SU-DHL-6 (cell line): ENCODE measurements at regions not wholly inside any gene's neighbourhood (a gene's known extent, or its start where the extent isn't known, plus 50 kb on each side); places are given as distances from the start of the nearest gene placed in this dataset.
"Not testable (repeated sequence)": the region's sequence is repeated elsewhere in the genome, so short reads cannot be mapped to it uniquely, and the experiment has no call there.

Experiments used
- H2AFZ ChIP-seq: fragments of 200-600 bp; sonication (generic); 2 replicates; pipeline ENCODE4 v1.6.1; 2014; ENCODE audit warnings: low read depth, mild to moderate bottlenecking, moderate library complexity, mixed read lengths, antibody characterized with exemption, low read length; ENCODE audit not compliant: severe bottlenecking
- H3F3A ChIP-seq: fragments of 200-600 bp; shearing (Covaris generic); 2 replicates; pipeline ENCODE4 v1.6.0; 2016; ENCODE audit warnings: antibody characterized with exemption, mild to moderate bottlenecking; ENCODE audit not compliant: insufficient read depth
- H3K27ac ChIP-seq: fragments of 200-600 bp; sonication (generic); 2 replicates; pipeline ENCODE4 v1.5.1; 2016; ENCODE audit warnings: low read depth, mild to moderate bottlenecking, low read length, moderate library complexity, mixed read lengths
- H3K27me3 ChIP-seq: fragments of 200-600 bp; sonication (generic), shearing (Covaris generic); 2 replicates; pipeline ENCODE4 v1.6.0; 2014; ENCODE audit warnings: mild to moderate bottlenecking, low read length
- H3K36me3 ChIP-seq: fragments of 200-600 bp; sonication (generic); 2 replicates; pipeline ENCODE4 v1.6.1; 2014; ENCODE audit warnings: mild to moderate bottlenecking, low read length, mixed read lengths
- H3K4me2 ChIP-seq: fragments of 300-600, 200-600 bp; shearing (Covaris generic), sonication (generic); 2 replicates; pipeline ENCODE4 v1.6.0; 2014; ENCODE audit warnings: low read length, low read depth, mild to moderate bottlenecking; ENCODE audit not compliant: poor library complexity, severe bottlenecking
- H3K4me3 ChIP-seq: fragments of 200-600 bp; sonication (generic); 2 replicates; pipeline ENCODE4 v1.5.1; 2014; ENCODE audit warnings: antibody characterized with exemption, low read length, mild to moderate bottlenecking, mixed read lengths; ENCODE audit not compliant: insufficient read depth, poor library complexity, severe bottlenecking
- H3K79me2 ChIP-seq: fragments of 200-600 bp; sonication (generic); 2 replicates; pipeline ENCODE4 v1.6.1; 2014; ENCODE audit warnings: mild to moderate bottlenecking, low read length, moderate library complexity; ENCODE audit not compliant: insufficient read depth
- H3K9ac ChIP-seq: fragments of 200-600 bp; sonication (generic); 2 replicates; pipeline ENCODE4 v1.7.0; 2014; ENCODE audit warnings: mild to moderate bottlenecking, low read length
- H3K9me2 ChIP-seq: fragments of 200-600 bp; sonication (generic); replicated peaks from 2 replicates; pipeline ENCODE4 v1.6.1; 2014; ENCODE audit warnings: low read length; ENCODE audit not compliant: insufficient read depth
- H3K9me3 ChIP-seq: fragments of 200-600 bp; sonication (generic); 2 replicates; pipeline ENCODE4 v1.6.1; 2014; ENCODE audit warnings: low read length, mixed read lengths; ENCODE audit not compliant: insufficient read depth
- H4K20me1 ChIP-seq: fragments of 200-600 bp; sonication (generic); 2 replicates; pipeline ENCODE4 v1.6.1; 2014; ENCODE audit warnings: low read depth, mild to moderate bottlenecking, antibody characterized with exemption, low read length, moderate library complexity, mixed read lengths

- H3K9me3 ChIP-seq, H3K27ac ChIP-seq, H3F3A ChIP-seq, H3K9me2 ChIP-seq, H3K4me2 ChIP-seq, H3K36me3 ChIP-seq, H3K79me2 ChIP-seq, H3K9ac ChIP-seq, H2AFZ ChIP-seq, H3K4me3 ChIP-seq, H3K27me3 ChIP-seq, H4K20me1 ChIP-seq: not testable (repeated sequence)
Measured at GRCh38 chr7:153958381-153958780, 93.8 kb upstream of the DPP6 start.

GRCh38 chr7:153958789-153959188, 93.4 kb upstream of the DPP6 start:
- H2AFZ ChIP-seq = not testable (repeated sequence)

GRCh38 chr7:153964481-153965112, 87.6 kb upstream of the DPP6 start:
- not testable (repeated sequence) for H3K79me2 ChIP-seq, H2AFZ ChIP-seq, H3K27me3 ChIP-seq, H3K4me2 ChIP-seq, H4K20me1 ChIP-seq, H3K27ac ChIP-seq, H3K9me2 ChIP-seq, H3K4me3 ChIP-seq, H3K9ac ChIP-seq, H3K9me3 ChIP-seq, H3K36me3 ChIP-seq, H3F3A ChIP-seq

More at GRCh38 chr7:153958789-153959188, 93.4 kb upstream of the DPP6 start:
- not testable (repeated sequence) for H3K9me2 ChIP-seq, H3F3A ChIP-seq, H3K4me2 ChIP-seq, H3K27me3 ChIP-seq, H3K27ac ChIP-seq, H3K4me3 ChIP-seq, H4K20me1 ChIP-seq, H3K9ac ChIP-seq, H3K36me3 ChIP-seq, H3K79me2 ChIP-seq, H3K9me3 ChIP-seq

- H3K9me2 ChIP-seq, H4K20me1 ChIP-seq, H3K9me3 ChIP-seq, H3K4me2 ChIP-seq, H3K27me3 ChIP-seq, H3K9ac ChIP-seq, H3K4me3 ChIP-seq, H3F3A ChIP-seq, H3K36me3 ChIP-seq, H3K79me2 ChIP-seq, H2AFZ ChIP-seq, H3K27ac ChIP-seq: not testable (repeated sequence)
Measured at GRCh38 chr7:153969016-153969415, 83.2 kb upstream of the DPP6 start.

GRCh38 chr7:153974603-153975002, 77.6 kb upstream of the DPP6 start:
- H3K9ac ChIP-seq, H3K4me2 ChIP-seq, H2AFZ ChIP-seq, H3F3A ChIP-seq, H3K4me3 ChIP-seq, H3K79me2 ChIP-seq, H3K27ac ChIP-seq, H4K20me1 ChIP-seq, H3K36me3 ChIP-seq, H3K9me2 ChIP-seq, H3K27me3 ChIP-seq, H3K9me3 ChIP-seq: not testable (repeated sequence)

- not testable (repeated sequence) for H3K9me2 ChIP-seq, H3K4me2 ChIP-seq, H3K27me3 ChIP-seq, H3K9ac ChIP-seq, H4K20me1 ChIP-seq, H3K79me2 ChIP-seq, H3K4me3 ChIP-seq, H3K9me3 ChIP-seq, H3K36me3 ChIP-seq, H3F3A ChIP-seq, H2AFZ ChIP-seq, H3K27ac ChIP-seq
Measured at GRCh38 chr7:153976745-153977144, 75.5 kb upstream of the DPP6 start.

- H3K4me2 ChIP-seq, H3K27me3 ChIP-seq, H4K20me1 ChIP-seq, H3K36me3 ChIP-seq, H3K79me2 ChIP-seq, H3K27ac ChIP-seq, H2AFZ ChIP-seq, H3K9ac ChIP-seq, H3F3A ChIP-seq, H3K4me3 ChIP-seq, H3K9me2 ChIP-seq, H3K9me3 ChIP-seq: not testable (repeated sequence)
Measured at GRCh38 chr7:153983186-153983585, 69.0 kb upstream of the DPP6 start.

DNA sequence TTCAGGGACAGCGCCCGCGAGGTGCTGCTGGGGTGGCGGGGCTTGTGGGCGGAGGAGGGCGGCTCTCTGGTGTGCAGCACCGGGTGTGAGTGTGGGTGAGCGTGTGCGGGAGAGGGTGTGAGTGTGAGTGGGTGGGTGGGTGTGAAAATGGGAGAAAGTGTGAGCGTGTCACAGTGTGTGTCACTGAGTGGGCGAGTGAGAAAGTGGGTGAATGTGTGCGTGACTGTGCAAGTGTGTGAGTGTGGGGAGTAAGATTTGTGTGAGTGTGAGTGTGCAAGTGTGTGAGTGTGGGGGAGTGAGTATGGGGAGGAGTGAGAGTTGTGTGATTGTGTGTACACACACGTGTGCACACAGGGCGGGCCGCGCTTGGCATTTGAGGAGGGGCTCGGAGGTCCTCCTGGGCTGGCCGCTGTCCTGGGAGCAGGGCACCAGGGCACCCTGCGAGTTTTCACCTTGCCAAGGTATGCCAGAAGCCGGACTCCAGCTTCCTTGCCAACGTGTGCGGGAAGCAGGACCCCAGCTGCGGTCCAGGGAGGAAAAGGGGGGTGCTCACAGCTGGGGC, 63.1 kb upstream of the DPP6 start:
- H3K27ac ChIP-seq, H3K9ac ChIP-seq, H3F3A ChIP-seq, H3K79me2 ChIP-seq, H2AFZ ChIP-seq, H3K27me3 ChIP-seq, H3K9me3 ChIP-seq, H3K9me2 ChIP-seq, H3K4me3 ChIP-seq, H3K36me3 ChIP-seq, H3K4me2 ChIP-seq, H4K20me1 ChIP-seq: not testable (repeated sequence)
